Body of pancreas (tissue), 4 donors: ENCODE measurements at regions not wholly inside any gene's neighbourhood (a gene's known extent, or its start where the extent isn't known, plus 50 kb on each side); places are given as distances from the start of the nearest gene placed in this dataset.

ENCODE experiments used
- CTCF ChIP-seq, 7 experiments: fragments of 450-650 bp in 4 of 7; fragments of 200-600 bp in 3 of 7; sonication (generic) in 3 of 7; IDR thresholded peaks; one replicate each; pipeline ENCODE4 v1.5.1; 2016 to 2019; ENCODE audit warnings: antibody characterized with exemption in 7 of 7
- POLR2A ChIP-seq, 3 donors: fragments of 450-650 bp; IDR thresholded peaks; one replicate each; pipeline ENCODE4 v1.6.1; 2016; ENCODE audit warnings: antibody characterized with exemption in 3 of 3, mild to moderate bottlenecking in 2 of 3

- TF ChIP-seq CTCF (IDR thresholded peaks at IDR 0.05) (no peak), POLR2A (IDR thresholded peaks at IDR 0.05) (no peak)
These were observed 962.9 kb downstream of the BRD1 start for GRCh38 chr22:48864748-48865147.
